ENCODE measurements at regions not wholly inside any gene's neighbourhood (a gene's known extent, or its start where the extent isn't known, plus 50 kb on each side); places are given as distances from the start of the nearest gene placed in this dataset.

- H3K27ac ChIP-seq: no peak overlapping the region
- ATAC-seq: peak in 1 of 8 donors; percentile 44
- intact Hi-C loops (cut with DNase I): loop anchor here in 6 of 10 donors (2.0 to 10.0 kb wide), 5 partner anchors 196 to 533 kb away; no protein-coding TSS in a partner anchor
- DNase-seq: peak in 1 of 2 donors; percentile 9
- H3K4me1 ChIP-seq: no peaks in the 10 kb centered on the region
- no peaks in the 10 kb centered on the region for H3K27me3 ChIP-seq
- WGBS, 2 donors: 25 to 30% methylated on average over 1 of the region's 1 CpG
- no peak overlapping the region for H3K4me3 ChIP-seq
- peak in 8 of 9 donors; percentile 25 to 65 (median 56) for TF ChIP-seq CTCF (IDR thresholded peaks at IDR 0.05)
- peaks cover 0 to 25% (median 3%) of the 10 kb centered on the region in 11 donors for H3K9me3 ChIP-seq
- no peaks in the 10 kb centered on the region for H3K36me3 ChIP-seq
Observed at GRCh38 chr20:12207875-12208274, 290.2 kb downstream of the BTBD3 start.

GRCh38 chr20:12210591-12210990, 292.9 kb downstream of the BTBD3 start:
- H3K4me1 ChIP-seq: no peaks in the 10 kb centered on the region
- no peak overlapping the region for H3K4me3 ChIP-seq
- no peaks in the 10 kb centered on the region for H3K36me3 ChIP-seq
- 79 to 93% methylated on average over 3 of the region's 3 CpGs for WGBS, 2 donors
- H3K27me3 ChIP-seq: no peaks in the 10 kb centered on the region
- H3K27ac ChIP-seq: no peak overlapping the region
- TF ChIP-seq CTCF (IDR thresholded peaks at IDR 0.05): no peak
- intact Hi-C loops (cut with DNase I): loop anchor here in 1 of 10 donors (10.0 kb wide), 1 partner anchor 536 kb away; no protein-coding TSS in a partner anchor
- DNase-seq (no peak), ATAC-seq (no peak)
- H3K9me3 ChIP-seq: peaks cover 0 to 17% (median 0%) of the 10 kb centered on the region in 11 donors

- Histone ChIP-seq H3K36me3 (no peaks in the 10 kb centered on the region), H3K4me1 (no peaks in the 10 kb centered on the region), H3K9me3 (peaks cover 0 to 11% (median 0%) of the 10 kb centered on the region in 11 donors), H3K27me3 (no peaks in the 10 kb centered on the region), H3K27ac (no peak overlapping the region), H3K4me3 (no peak overlapping the region)
- DNase-seq (no peak), ATAC-seq (no peak)
- TF ChIP-seq CTCF (IDR thresholded peaks at IDR 0.05): no peak
- WGBS, 2 donors: 72 to 83% methylated on average over 4 of the region's 4 CpGs
- intact Hi-C loops (cut with DNase I): loop anchor here in 1 of 10 donors (10.0 kb wide), 1 partner anchor 537 kb away; no protein-coding TSS in a partner anchor
Observed at GRCh38 chr20:12211361-12211760, 293.7 kb downstream of the BTBD3 start.

- intact Hi-C loops (cut with DNase I): loop anchor here in 1 of 10 donors (10.0 kb wide), 1 partner anchor 543 kb away; no protein-coding TSS in a partner anchor
- no peaks in the 10 kb centered on the region for H3K36me3 ChIP-seq
Observed at GRCh38 chr20:12217382-12217781, 299.7 kb downstream of the BTBD3 start.

More at GRCh38 chr20:12217382-12217781, 299.7 kb downstream of the BTBD3 start:
- DNase-seq (no peak), ATAC-seq (no peak)
- Histone ChIP-seq H3K27ac (no peak overlapping the region), H3K4me3 (no peak overlapping the region), H3K4me1 (no peaks in the 10 kb centered on the region), H3K27me3 (no peaks in the 10 kb centered on the region), H3K9me3 (peaks cover 0 to 7% (median 0%) of the 10 kb centered on the region in 11 donors)
- TF ChIP-seq CTCF (IDR thresholded peaks at IDR 0.05): no peak

All from heart right ventricle (tissue), 16 donors.